Breast epithelium (tissue), 4 donors: ENCODE measurements at regions not wholly inside any gene's neighbourhood (a gene's known extent, or its start where the extent isn't known, plus 50 kb on each side); places are given as distances from the start of the nearest gene placed in this dataset.

Source experiments
- DNase-seq, 2 donors: peaks; one replicate each; pipeline ENCODE4 v3.0.0-alpha.2; 2019; ENCODE audit warnings: low spot score in 2 of 2
- H3K27ac ChIP-seq, 2 donors: fragments of 200-600 bp; sonication (generic) in 1 of 2; one replicate each; pipeline ENCODE4 v1.5.1; 2016 to 2019; ENCODE audit warnings: mild to moderate bottlenecking in 1 of 2
- H3K27me3 ChIP-seq, 2 donors: fragments of 200-600 bp; sonication (generic) in 1 of 2; one replicate each; pipeline versions ENCODE4 v1.5.1 to v1.6.0; 2017 to 2019; ENCODE audit warnings: control low read depth in 1 of 2, mild to moderate bottlenecking in 1 of 2
- H3K36me3 ChIP-seq: fragments of 200-600 bp; one replicate; pipeline ENCODE4 v1.5.1; 2019
- H3K4me1 ChIP-seq, 2 donors: fragments of 200-600 bp; sonication (generic); one replicate each; pipeline ENCODE4 v1.5.1; 2016 to 2019; ENCODE audit warnings: control low read depth in 1 of 2
- H3K4me3 ChIP-seq, 3 donors: fragments of 200-600 bp; sonication (generic); 1 replicate in 2 of 3; 2 replicates in 1 of 3; pipeline ENCODE4 v1.5.1; 2016 to 2019; ENCODE audit warnings: mild to moderate bottlenecking in 3 of 3, moderate library complexity in 2 of 3
- H3K9me3 ChIP-seq, 2 donors: fragments of 200-600 bp; sonication (generic) in 1 of 2; one replicate each; pipeline ENCODE4 v1.5.1; 2016 to 2019; ENCODE audit warnings: control low read depth in 1 of 2
- CTCF ChIP-seq, 3 donors: fragments of 450-650 bp; IDR thresholded peaks; one replicate each; pipeline ENCODE4 v1.5.1; 2016 to 2017; ENCODE audit warnings: antibody characterized with exemption in 3 of 3, mild to moderate bottlenecking in 3 of 3, moderate library complexity in 3 of 3
- POLR2A ChIP-seq: fragments of 450-650 bp; IDR thresholded peaks from one replicate; pipeline ENCODE4 v1.6.1; 2016; ENCODE audit warnings: antibody characterized with exemption, mild to moderate bottlenecking, moderate library complexity
- POLR2AphosphoS5 ChIP-seq, 3 donors: sonication (generic); formaldehyde crosslinking; IDR thresholded peaks; one replicate each; pipeline ENCODE4 v1.6.1; 2017; ENCODE audit warnings: antibody characterized with exemption in 3 of 3
- intact Hi-C: fragments of 100-400 bp; cut with DNase I; formaldehyde crosslinking; loops from one replicate; pipeline ENCODE4 v1.15.1; 2023; ENCODE audit warnings: low total_unique reads

GRCh38 chr9:87140142-87140541, 192.8 kb upstream of the GAS1 start:
- H3K4me1 ChIP-seq = no peaks in the 10 kb centered on the region
- TF ChIP-seq POLR2A (no peak), CTCF (IDR thresholded peaks at IDR 0.05) (no peak), POLR2AphosphoS5 (IDR thresholded peaks at IDR 0.05) (no peak)
- H3K4me3 ChIP-seq = no peak overlapping the region
- no peak overlapping the region for H3K27ac ChIP-seq
- no peak for DNase-seq
- intact Hi-C loops = no loop called here
- H3K36me3 ChIP-seq = no peaks in the 10 kb centered on the region
- no peaks in the 10 kb centered on the region for H3K27me3 ChIP-seq
- no peaks in the 10 kb centered on the region for H3K9me3 ChIP-seq

- H3K4me3 ChIP-seq = no peak overlapping the region
- TF ChIP-seq CTCF (IDR thresholded peaks at IDR 0.05) (no peak), POLR2AphosphoS5 (IDR thresholded peaks at IDR 0.05) (no peak), POLR2A (no peak)
- no peaks in the 10 kb centered on the region for H3K27me3 ChIP-seq
- no peaks in the 10 kb centered on the region for H3K36me3 ChIP-seq
- H3K9me3 ChIP-seq = no peaks in the 10 kb centered on the region
- no peaks in the 10 kb centered on the region for H3K4me1 ChIP-seq
- intact Hi-C loops = no loop called here
- no peak for DNase-seq
- no peak overlapping the region for H3K27ac ChIP-seq
Measured at GRCh38 chr9:87140605-87141109, 193.4 kb upstream of the GAS1 start.

GRCh38 chr9:87141124-87141523, 193.8 kb upstream of the GAS1 start:
- Histone ChIP-seq H3K4me3 (no peak overlapping the region), H3K4me1 (no peaks in the 10 kb centered on the region), H3K36me3 (no peaks in the 10 kb centered on the region), H3K27ac (no peak overlapping the region), H3K9me3 (no peaks in the 10 kb centered on the region), H3K27me3 (no peaks in the 10 kb centered on the region)
- DNase-seq = no peak
- TF ChIP-seq POLR2AphosphoS5 (IDR thresholded peaks at IDR 0.05) (no peak), CTCF (IDR thresholded peaks at IDR 0.05) (no peak), POLR2A (no peak)
- intact Hi-C loops = no loop called here

GRCh38 chr9:87146933-87147332, 199.6 kb upstream of the GAS1 start:
- Histone ChIP-seq H3K9me3 (no peaks in the 10 kb centered on the region), H3K4me1 (no peaks in the 10 kb centered on the region), H3K36me3 (no peaks in the 10 kb centered on the region), H3K27ac (no peak overlapping the region), H3K4me3 (no peak overlapping the region), H3K27me3 (no peaks in the 10 kb centered on the region)
- DNase-seq = no peak
- TF ChIP-seq POLR2A (no peak), POLR2AphosphoS5 (IDR thresholded peaks at IDR 0.05) (no peak), CTCF (IDR thresholded peaks at IDR 0.05) (no peak)
- intact Hi-C loops = loop anchor here (5.0 kb wide), 1 partner anchor 300 kb away; no protein-coding TSS in a partner anchor

- Histone ChIP-seq H3K9me3 (no peaks in the 10 kb centered on the region), H3K27ac (peak overlapping the region; percentile 87 to 89), H3K4me3 (peak overlapping the region; percentile 32 to 66 (median 48)), H3K4me1 (no peaks in the 10 kb centered on the region), H3K27me3 (no peaks in the 10 kb centered on the region), H3K36me3 (no peaks in the 10 kb centered on the region)
- TF ChIP-seq CTCF (IDR thresholded peaks at IDR 0.05) (no peak), POLR2A (no peak), POLR2AphosphoS5 (IDR thresholded peaks at IDR 0.05) (no peak)
- DNase-seq = no peak
- intact Hi-C loops = loop anchor here (5.0 kb wide), 1 partner anchor 301 kb away; no protein-coding TSS in a partner anchor
Measured at GRCh38 chr9:87147839-87148238, 200.5 kb upstream of the GAS1 start.
